Anterior cingulate cortex (tissue), 58 donors: ENCODE measurements at regions not wholly inside any gene's neighbourhood (a gene's known extent, or its start where the extent isn't known, plus 50 kb on each side); places are given as distances from the start of the nearest gene placed in this dataset.
A peak's percentile ranks its signal among the peaks of the same experiment; 100 is the strongest.

Source experiments
- DNase-seq, 58 donors: peaks; one replicate each; lab custom pipeline; 2025; lab: John Stamatoyannopoulos, UW

DNA sequence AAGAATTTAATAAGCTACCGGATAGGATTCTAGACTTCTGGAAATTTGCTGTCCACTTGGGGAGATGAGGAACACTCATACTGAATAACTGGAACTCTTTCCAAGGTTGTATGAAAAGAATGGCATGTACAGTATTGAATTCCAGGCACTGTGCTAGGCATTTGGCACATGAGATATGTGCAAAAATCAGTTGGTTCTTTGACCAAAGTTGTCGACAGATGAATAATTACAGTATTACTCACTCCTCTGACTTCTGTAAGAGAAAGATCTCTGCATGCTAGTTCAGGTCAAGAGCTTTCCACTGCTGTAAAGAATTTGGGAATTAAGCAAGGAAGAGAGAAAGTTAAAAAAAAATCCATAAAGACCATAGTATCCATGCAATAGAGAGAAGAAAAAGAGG, 764.7 kb downstream of the BCL11B start:
- DNase-seq, result no peak

DNA sequence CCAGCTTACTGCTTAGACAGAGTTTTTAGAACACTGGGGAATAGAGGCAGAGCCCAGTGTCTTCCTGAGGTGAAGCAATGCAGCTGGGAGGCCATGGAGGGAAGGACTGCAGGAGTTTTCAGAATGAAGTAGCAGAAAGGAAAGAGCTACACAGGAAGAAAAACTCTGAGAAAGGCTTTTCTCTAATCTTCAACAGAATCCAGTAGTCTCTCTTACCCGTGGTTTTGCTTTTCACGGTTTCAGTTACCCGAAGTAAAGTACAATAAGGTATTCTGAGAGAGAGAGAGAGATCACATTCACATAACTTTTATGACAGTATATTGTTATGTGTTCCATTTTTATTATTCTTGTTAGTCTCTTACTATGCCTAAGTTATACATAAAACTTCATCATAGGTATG, 761.6 kb downstream of the BCL11B start:
- DNase-seq, result no peak

DNA sequence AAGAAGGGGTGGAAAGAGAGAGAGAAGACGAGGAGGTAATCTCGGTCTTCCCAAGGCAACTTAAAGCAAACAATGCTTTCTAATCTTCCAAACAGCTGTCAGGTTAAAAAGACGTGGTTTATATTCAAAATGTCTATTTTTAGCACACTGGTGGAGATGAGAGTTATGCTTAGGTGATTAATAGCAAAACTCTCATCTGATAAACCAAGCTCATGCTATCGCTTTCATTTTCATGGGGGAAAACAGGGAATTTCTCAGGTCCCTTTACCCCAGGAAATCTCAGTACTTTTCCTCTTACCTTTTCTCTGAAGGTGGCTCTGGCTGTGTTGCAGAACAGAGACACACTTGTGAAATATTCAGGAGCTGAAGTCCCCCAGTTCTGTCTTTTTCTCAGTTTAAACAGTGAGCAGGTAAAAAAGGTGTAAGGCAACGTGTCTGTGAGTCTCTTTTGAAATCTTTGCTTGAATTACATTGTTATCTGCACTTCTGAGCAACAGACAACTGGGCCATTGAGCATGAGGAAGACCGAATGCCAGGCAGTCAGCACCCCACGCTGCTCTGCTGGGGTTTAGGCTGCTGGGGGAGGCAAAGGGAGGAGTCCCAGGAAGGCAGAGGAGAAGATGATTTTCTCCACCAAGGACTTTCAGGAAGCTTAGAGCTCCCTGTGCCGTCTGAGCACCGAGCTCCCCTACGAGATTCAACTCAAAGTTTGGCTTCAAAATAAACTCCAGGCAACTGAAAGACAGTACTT, 759.3 kb downstream of the BCL11B start:
- no peak for DNase-seq

DNA sequence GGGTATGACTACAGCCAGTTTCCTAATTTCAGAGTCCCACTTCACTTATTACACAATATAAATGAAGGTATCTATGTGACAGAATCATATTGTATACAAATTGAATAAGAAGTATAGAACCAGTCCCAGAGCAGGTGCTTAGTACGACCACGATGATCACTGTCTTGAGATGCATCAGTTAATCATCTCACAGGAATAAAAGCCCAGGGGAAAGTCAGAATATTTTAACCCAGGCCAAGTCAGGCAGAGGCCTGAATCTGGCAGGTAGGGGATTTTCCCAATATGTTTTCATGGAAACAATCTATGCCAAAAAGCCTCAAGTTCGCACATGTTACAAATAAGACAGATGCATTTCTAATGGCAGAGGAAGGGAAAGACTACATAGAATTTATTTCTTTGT, 758.4 kb downstream of the BCL11B start:
- no peak for DNase-seq

DNA sequence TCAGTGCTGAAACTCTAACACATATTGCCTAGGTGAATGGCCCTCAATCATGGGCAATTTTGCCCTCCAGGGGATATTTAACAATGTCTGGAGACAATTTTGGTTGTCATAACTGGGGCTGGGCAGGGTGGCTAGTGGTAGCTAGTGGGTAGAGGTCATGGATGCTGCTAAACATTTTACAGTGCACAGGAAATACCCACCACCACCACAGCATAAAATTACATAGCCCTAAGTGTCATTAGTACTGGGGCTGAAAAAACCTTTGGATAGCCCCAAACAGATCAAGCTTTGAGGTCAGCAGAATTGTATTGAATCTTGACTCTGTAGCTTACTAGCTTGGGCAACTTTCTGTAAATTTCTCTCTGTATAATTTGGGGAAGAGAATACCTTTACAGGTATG, 758.0 kb downstream of the BCL11B start:
- no peak for DNase-seq

DNA sequence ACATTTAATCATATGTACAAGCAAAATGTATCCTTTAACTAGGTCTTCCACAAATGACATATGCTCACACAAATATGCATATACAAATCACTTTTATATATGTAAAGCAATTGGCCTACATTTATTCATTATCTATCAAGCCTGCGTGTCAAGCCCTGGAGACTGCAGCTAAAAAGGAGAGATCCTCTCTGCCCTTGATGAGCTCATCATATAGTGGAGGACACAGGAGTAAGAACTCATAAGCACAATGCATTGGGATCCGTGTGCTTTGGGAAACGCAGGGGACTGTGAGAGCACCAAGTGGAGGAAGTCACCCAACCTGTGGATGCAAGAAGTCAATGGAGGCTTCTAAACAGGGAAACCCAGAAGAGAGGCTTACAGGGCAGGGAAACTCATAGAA, 735.7 kb downstream of the BCL11B start:
- no peak for DNase-seq

DNA sequence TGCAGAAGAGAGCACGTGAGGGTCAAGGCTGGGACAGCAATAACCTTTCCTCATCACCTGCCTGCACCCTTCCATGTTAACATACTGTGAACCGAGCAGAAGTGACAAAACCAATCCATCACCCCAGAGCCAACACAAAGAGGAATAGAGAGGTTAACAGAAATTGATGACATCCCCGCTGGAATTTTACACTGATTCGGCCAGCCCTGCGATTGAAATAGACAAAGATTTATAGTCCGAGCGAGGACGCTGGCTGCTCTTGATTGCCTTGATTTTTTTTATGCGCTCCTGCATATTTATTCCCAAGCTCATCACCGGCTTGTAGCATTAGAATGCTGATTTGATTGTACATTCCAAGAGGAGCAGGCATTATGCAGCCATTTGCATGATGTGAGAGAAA, 729.7 kb downstream of the BCL11B start:
- DNase-seq, result no peak

DNA sequence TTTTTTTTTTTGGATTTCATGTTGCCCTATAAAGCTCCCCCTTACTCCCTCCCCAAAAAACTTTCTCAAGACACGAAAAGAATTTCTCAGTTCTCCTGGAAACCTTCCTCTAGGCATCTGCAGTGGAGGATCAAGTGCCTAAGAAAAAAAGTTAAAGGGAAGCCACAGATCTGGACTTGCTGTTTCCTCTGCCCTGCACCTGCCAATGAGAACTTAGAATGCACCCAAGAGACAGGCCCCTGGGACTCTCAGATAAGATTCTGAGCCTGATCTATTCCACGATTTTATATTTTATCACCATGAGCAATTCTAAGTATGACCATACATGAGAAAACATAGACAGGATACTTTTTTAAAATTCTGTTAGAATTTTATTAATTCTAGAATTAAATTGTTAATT, 728.9 kb downstream of the BCL11B start:
- no peak for DNase-seq

DNA sequence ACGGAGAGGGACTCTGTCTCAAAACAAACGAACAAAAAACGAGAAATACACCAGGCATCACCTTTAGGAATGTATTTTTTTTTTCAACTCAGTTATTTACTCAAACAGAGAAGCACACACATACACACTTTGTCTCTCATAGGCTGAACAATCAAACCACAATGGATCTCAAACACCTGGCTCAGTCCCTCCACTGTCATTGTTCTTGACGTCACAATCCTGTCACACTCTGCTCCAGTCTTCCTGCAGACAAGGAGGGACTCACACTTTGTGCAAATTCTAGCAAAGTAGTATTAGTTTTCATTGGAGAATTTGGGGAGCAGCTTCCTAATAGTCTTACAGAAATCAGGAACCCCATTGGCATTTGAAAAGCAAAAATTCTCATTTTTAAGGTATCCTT, 727.8 kb downstream of the BCL11B start:
- DNase-seq, result no peak

DNA sequence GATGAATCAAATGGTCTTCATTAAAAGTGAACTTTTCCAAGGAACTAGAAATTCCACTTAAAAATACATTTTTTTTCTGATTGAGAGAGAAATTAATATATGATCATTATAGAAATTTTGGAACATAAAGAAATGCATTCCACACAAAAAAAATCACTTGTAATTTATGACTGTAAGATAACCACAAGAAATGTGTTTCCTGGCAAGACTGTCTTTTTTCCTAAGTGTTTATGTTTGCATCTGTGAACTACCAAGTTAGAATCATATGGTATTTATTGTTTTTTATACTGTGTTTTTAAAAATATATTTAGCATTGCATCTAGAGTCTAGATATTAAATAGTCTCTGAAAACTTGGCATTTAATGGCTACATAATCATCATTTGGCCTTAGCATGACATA, 726.8 kb downstream of the BCL11B start:
- no peak for DNase-seq

DNA sequence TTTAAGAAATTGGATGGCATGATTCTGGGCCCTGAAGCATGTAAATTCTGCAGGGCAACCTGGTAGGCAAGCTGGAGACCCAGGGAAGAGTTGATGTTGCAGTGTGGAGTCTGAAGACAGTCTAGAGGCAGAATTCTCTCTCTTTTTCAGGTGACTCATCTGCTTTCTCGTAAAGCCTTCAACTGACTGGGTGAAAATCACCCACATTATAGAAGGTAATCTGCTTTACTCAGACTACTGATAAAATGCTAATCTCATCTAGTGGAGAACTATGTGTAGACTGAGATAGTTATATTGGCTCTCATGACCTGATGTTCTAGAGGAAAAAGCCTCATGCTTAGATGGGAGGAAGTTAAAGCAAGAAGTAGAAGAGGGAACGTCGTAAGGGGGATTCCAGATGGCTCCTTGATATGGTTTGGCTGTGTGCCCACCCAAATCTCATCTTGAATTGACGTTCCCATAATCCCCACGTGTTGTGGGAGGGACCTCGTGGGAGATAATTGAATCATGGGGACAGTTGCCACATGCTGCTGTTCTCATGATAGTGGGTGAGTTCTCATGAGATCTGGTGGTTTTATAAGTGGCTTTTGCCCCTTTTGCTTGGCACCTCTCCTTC, 723.8 kb downstream of the BCL11B start:
- DNase-seq, result no peak

DNA sequence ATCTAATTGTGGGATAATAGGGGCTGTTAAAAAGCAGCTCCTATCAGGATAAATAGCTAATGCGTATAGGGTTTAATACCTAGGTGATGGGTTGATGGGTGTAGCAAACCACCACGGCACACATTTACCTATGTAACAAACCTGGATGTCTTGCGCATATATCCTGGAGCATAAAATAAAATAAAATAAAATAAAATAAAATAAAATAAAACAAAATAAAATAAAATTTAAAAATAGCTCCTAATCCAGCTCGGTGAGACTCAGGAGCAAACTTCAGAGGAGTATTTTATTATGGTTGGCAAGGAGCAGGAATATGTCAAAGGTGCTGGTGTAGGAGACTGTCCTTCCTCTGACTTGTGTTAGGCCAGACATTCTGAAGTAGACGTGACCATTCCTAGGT, 721.0 kb downstream of the BCL11B start:
- no peak for DNase-seq

DNA sequence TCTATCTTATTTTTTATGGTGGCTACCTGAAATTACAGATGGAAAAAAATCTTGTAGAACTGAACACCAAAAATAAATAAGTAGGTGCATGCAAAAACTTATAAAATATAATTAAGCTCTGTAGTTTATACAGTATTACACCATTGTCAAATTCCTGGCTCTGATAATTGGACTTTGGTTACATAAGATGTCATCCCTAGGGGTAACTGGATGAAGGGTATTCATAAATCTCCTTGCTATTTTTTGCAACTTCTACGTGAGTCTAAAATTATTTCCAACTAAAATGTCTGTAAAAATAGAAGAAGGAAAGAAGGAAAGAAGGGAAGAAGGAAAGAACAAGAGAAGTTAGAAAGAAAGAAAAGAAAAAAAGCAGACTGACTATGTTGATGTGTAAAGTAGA, 716.6 kb downstream of the BCL11B start:
- no peak for DNase-seq

DNA sequence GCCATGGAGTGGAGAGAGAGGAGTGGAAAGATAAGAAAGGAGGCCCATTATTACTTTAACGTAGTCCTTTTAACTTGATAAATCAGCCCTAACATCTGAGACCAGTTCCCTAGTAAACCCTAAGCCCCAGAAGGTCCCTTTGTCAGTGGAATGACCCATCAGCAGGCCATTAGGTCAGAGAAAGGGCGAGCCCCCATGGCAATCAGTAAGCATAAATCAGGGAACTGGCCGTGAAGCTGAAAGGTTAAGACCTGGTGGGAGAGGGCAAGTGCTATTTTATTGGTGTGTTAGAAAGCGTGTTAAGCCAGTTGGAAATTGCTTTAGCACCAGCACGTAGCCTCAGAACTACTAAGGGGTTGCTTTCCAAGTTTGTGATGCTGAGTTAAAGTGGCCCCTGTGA, 708.0 kb downstream of the BCL11B start:
- no peak for DNase-seq

DNA sequence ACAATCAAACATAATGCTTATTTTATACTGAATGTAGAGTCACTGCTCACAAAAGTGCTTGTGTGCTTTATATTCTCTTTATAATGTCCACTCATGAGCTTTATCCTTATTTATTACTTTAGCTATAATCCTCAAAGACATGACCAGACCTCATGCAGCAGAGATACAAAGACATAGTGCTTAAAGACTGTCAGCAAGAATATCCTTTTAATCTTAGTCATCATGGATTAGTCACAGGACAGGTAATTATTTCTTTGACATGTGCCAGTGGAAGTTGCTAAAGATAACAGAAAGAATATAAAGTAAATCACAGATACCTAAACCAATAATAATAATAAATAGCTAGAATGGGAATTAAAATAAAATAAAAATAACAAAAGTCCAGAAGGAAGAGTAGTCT, 707.5 kb downstream of the BCL11B start:
- no peak for DNase-seq

DNA sequence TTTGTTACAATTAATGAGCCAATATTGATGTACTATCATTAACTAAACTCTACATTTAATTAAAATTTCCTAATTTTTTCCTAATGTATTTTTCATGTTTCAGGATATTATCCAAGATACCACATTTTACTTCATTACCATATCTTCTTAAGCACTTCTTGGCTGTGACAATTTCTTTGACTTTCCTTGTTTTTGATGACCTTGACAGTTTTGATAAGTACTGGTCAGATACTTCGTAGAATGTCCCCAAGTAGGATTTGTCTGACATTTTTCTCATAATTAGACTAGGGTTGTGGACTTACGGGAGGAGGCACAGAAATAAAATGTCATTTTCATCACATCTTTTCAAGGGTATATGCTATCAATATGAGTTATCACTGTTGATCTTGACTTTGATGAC, 700.9 kb downstream of the BCL11B start:
- no peak for DNase-seq

DNA sequence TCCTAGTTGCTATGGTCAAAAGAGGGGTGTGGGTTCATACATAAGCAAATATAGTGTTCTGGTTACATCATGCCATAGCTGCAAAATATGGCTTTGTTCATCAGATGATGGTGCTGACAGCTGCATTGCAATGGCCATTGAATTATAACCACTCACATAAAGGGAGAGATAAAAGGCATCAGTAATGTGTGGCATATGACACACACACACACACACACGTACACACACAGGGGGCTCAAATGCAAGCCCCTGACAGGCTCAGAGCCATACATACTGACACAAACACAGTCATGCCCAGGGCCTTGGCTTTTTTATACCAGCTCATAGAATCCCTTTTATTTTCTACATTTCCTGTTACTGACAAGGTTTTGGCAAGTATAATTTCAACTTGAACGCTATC, 698.9 kb downstream of the BCL11B start:
- DNase-seq, result no peak

DNA sequence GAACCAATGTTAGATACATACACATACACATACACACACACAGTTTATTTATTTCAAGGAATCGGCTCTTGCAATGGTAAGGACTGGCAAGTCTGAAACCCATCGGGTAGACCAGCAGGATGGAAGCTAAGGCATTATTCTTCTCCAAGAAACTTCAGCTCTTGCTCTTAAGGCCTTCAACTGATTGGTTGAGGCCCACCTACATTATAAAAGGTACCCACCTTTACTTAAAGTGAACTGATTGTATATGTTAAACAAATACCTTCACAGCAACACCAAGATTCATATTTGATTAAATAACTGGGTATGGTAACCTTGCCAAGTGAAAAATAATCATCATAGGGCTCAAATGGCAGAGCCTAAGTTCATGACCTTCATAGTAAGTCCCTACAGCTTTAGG, 695.5 kb downstream of the BCL11B start:
- no peak for DNase-seq

DNA sequence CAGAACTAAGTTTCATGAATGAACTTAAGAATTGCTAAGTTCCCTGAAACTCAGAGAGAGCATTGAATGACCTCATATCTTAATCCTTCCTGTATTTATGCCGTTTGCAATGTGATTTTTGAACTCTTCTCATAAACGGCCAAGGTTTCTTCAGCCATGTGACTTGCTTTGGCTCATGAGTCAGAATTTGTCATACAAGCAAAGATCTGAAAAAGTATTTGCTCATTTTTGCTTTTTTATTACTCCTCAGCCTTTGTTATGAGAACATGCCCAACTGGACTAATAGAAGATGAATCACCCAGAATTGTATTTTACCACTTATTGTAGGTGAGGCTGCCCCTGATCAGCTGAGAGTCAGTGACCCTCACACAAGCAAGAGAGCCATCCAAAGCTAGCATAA, 693.8 kb downstream of the BCL11B start:
- no peak for DNase-seq

DNA sequence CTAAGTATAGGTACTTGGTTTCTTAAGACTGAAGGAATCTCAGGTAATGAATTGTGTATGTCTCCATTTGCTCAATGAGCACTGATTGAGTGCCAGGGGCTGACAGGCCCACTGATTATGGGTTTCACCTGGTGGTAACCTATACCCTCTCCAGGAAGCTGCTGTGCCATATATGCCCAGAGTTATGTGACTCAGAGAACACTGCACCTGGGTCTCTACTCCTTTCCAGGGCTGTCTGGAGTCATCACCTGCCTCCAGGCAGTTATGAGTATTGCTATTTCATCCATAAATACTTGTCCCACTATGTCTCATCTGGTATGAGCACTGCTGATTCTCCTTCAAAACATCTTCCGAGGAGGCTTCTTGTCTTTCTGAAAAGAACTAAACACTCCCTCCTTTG, 692.9 kb downstream of the BCL11B start:
- no peak for DNase-seq

DNA sequence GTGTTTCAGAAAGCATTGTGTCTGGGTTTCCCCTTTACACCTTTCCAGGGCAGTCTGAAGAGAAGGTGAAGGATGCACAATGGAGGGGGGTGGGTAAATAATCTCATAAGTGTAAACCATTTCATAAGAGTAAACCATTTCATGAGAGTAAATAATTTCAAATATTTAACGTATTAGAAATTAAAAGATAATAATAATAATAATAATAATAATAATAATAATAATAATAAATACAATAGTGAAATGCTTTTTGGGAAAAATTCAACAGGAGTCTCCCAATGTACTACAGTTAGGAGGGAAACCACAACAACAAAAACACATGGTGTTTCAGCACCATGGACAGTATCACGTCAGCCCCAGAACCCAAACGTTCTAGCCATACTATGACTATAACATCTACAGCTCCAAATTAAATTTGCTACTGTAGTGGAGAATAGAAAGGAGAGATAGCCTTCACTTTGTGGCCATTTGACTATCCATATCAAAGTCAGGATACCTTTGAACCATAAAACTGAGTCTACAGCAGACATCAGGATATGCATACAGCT, 691.8 kb downstream of the BCL11B start:
- no peak for DNase-seq

DNA sequence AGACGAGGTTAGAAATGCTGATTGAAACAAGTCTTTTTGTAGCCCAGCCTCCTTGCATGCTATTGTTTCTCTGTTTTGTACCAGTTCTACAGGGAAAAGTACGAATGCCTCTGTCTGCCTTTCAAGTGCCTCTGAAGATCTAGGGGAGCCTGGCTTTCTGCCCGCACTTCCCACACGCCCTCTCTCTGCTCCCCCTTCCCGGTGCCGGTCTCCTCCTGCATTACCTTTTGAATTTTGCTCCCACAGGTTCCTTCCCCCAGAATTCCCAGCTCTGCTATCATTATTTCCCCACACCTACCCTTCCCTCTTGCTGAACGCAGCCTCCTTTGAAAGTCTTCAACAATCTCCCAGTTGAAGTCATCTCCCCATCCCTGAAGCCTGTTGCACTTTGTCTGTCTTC, 689.7 kb downstream of the BCL11B start:
- peak in 1 of 58 donors; percentile 28 for DNase-seq
